ENCODE measurements at regions not wholly inside any gene's neighbourhood (a gene's known extent, or its start where the extent isn't known, plus 50 kb on each side); places are given as distances from the start of the nearest gene placed in this dataset.

GRCh38 chr7:36045326-36045725, 107.7 kb upstream of the EEPD1 start:
- Mint-ChIP-seq H3K4me3 (ENCODE audit: unreplicated experiment) (no peak overlapping the region), H3K9me3 (ENCODE audit: unreplicated experiment) (no peaks in the 10 kb centered on the region), H3K36me3 (ENCODE audit: unreplicated experiment) (no peaks in the 10 kb centered on the region), H3K4me1 (ENCODE audit: unreplicated experiment) (peaks cover 35% of the 10 kb centered on the region), H3K27ac (ENCODE audit: unreplicated experiment) (peak overlapping the region; percentile 24), H3K27me3 (ENCODE audit: unreplicated experiment) (peaks cover 7% of the 10 kb centered on the region)
- no peak for TF ChIP-seq CTCF (IDR thresholded peaks at IDR 0.05)
- DNase-seq (ENCODE audit: extremely low spot score, unreplicated experiment) = no peak

- no peak for DNase-seq (ENCODE audit: extremely low spot score, unreplicated experiment)
- Mint-ChIP-seq H3K9me3 (ENCODE audit: unreplicated experiment) (no peaks in the 10 kb centered on the region), H3K27me3 (ENCODE audit: unreplicated experiment) (peaks cover 10% of the 10 kb centered on the region), H3K27ac (ENCODE audit: unreplicated experiment) (peak overlapping the region; percentile 24), H3K4me1 (ENCODE audit: unreplicated experiment) (peaks cover 35% of the 10 kb centered on the region), H3K4me3 (ENCODE audit: unreplicated experiment) (no peak overlapping the region), H3K36me3 (ENCODE audit: unreplicated experiment) (no peaks in the 10 kb centered on the region)
- no peak for TF ChIP-seq CTCF (IDR thresholded peaks at IDR 0.05)
These were observed 107.2 kb upstream of the EEPD1 start for GRCh38 chr7:36045830-36046341.

GRCh38 chr7:36047091-36047658, 105.9 kb upstream of the EEPD1 start:
- peak; percentile 11 for TF ChIP-seq CTCF (IDR thresholded peaks at IDR 0.05)
- no peak overlapping the region for H3K4me3 Mint-ChIP-seq (ENCODE audit: unreplicated experiment)
- no peak for DNase-seq (ENCODE audit: extremely low spot score, unreplicated experiment)
- H3K27ac Mint-ChIP-seq (ENCODE audit: unreplicated experiment) = no peak overlapping the region
- no peaks in the 10 kb centered on the region for H3K36me3 Mint-ChIP-seq (ENCODE audit: unreplicated experiment)
- H3K9me3 Mint-ChIP-seq (ENCODE audit: unreplicated experiment) = no peaks in the 10 kb centered on the region
- H3K27me3 Mint-ChIP-seq (ENCODE audit: unreplicated experiment) = peaks cover 17% of the 10 kb centered on the region
- H3K4me1 Mint-ChIP-seq (ENCODE audit: unreplicated experiment) = peaks cover 35% of the 10 kb centered on the region

- H3K27me3 Mint-ChIP-seq (ENCODE audit: unreplicated experiment) = peaks cover 13% of the 10 kb centered on the region
- no peaks in the 10 kb centered on the region for H3K9me3 Mint-ChIP-seq (ENCODE audit: unreplicated experiment)
- DNase-seq (ENCODE audit: extremely low spot score, unreplicated experiment) = no peak
- H3K4me3 Mint-ChIP-seq (ENCODE audit: unreplicated experiment) = no peak overlapping the region
- no peaks in the 10 kb centered on the region for H3K36me3 Mint-ChIP-seq (ENCODE audit: unreplicated experiment)
- peak overlapping the region; percentile 75 for H3K27ac Mint-ChIP-seq (ENCODE audit: unreplicated experiment)
- H3K4me1 Mint-ChIP-seq (ENCODE audit: unreplicated experiment) = peaks cover 35% of the 10 kb centered on the region
- no peak for TF ChIP-seq CTCF (IDR thresholded peaks at IDR 0.05)
These were observed 104.7 kb upstream of the EEPD1 start for GRCh38 chr7:36048141-36048901.

GRCh38 chr7:36048902-36049240, 104.2 kb upstream of the EEPD1 start:
- H3K36me3 Mint-ChIP-seq (ENCODE audit: unreplicated experiment) = no peaks in the 10 kb centered on the region
- no peak for DNase-seq (ENCODE audit: extremely low spot score, unreplicated experiment)
- H3K27ac Mint-ChIP-seq (ENCODE audit: unreplicated experiment) = peak overlapping the region; percentile 27

More at GRCh38 chr7:36048902-36049240, 104.2 kb upstream of the EEPD1 start:
- Mint-ChIP-seq H3K4me1 (ENCODE audit: unreplicated experiment) (peaks cover 35% of the 10 kb centered on the region), H3K27me3 (ENCODE audit: unreplicated experiment) (peaks cover 16% of the 10 kb centered on the region), H3K9me3 (ENCODE audit: unreplicated experiment) (no peaks in the 10 kb centered on the region), H3K4me3 (ENCODE audit: unreplicated experiment) (no peak overlapping the region)
- TF ChIP-seq CTCF (IDR thresholded peaks at IDR 0.05) = no peak
